ENCODE measurements at regions not wholly inside any gene's neighbourhood (a gene's known extent, or its start where the extent isn't known, plus 50 kb on each side); places are given as distances from the start of the nearest gene placed in this dataset.

DNA sequence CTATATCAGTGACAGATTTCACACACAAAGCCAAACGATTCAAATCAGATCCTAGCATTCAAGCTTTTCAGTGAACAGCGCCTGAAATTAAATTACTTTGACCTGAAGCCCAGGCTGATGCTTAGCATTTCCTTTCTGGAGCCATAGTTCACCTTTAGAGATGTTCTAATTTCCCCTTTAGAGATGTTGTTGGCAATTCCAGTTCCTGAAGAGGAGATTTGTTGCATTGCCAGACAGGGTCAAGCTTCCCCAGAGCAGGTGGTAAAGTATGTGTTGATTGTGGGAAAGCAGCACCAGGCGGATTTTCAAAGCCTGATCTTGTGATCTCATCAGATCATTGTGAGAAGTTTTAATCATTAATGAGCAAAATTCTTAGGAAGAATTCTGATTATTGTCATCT is 609.8 kb upstream of the KLF12 start:
- TF ChIP-seq, protein P1, sequence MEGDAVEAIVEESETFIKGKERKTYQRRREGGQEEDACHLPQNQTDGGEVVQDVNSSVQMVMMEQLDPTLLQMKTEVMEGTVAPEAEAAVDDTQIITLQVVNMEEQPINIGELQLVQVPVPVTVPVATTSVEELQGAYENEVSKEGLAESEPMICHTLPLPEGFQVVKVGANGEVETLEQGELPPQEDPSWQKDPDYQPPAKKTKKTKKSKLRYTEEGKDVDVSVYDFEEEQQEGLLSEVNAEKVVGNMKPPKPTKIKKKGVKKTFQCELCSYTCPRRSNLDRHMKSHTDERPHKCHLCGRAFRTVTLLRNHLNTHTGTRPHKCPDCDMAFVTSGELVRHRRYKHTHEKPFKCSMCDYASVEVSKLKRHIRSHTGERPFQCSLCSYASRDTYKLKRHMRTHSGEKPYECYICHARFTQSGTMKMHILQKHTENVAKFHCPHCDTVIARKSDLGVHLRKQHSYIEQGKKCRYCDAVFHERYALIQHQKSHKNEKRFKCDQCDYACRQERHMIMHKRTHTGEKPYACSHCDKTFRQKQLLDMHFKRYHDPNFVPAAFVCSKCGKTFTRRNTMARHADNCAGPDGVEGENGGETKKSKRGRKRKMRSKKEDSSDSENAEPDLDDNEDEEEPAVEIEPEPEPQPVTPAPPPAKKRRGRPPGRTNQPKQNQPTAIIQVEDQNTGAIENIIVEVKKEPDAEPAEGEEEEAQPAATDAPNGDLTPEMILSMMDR (IDR thresholded peaks at IDR 0.05; ENCODE audit: insufficient read depth, low read length, poor library complexity, severe bottlenecking), result no peak
- no peak for TF ChIP-seq EZH2phosphoT487 (conservative IDR thresholded peaks at IDR 0.05; ENCODE audit: low read length)

All from SU-DHL-6 (cell line).